GM23338 (cell line): ENCODE measurements at regions not wholly inside any gene's neighbourhood (a gene's known extent, or its start where the extent isn't known, plus 50 kb on each side); places are given as distances from the start of the nearest gene placed in this dataset.

Experiments
- ATAC-seq: fragments of 200-7000 bp; cut with Tn5 transposase; 3 replicates; pipeline ENCODE4 v1.9.1; 2020
- DNase-seq: peaks from one replicate; pipeline ENCODE4 v3.0.0-alpha.2; 2015; ENCODE audit warnings: low spot score
- H2AFZ ChIP-seq: fragments of 200-600 bp; sonication (generic); 2 replicates; pipeline ENCODE4 v1.8.0; 2016; ENCODE audit warnings: antibody characterized with exemption, mild to moderate bottlenecking, moderate library complexity
- H3F3A ChIP-seq: fragments of 200-600 bp; sonication (generic); replicated peaks from 2 replicates; pipeline ENCODE4 v1.8.0; 2017; ENCODE audit warnings: antibody characterized with exemption, mixed run types, low read depth
- H3K27ac ChIP-seq: fragments of 200-600 bp; sonication (generic); 2 replicates; pipeline ENCODE4 v1.6.1; 2016; ENCODE audit warnings: low read depth
- H3K27me3 ChIP-seq: fragments of 200-600 bp; sonication (generic); 2 replicates; pipeline ENCODE4 v1.8.0; 2016; ENCODE audit warnings: mild to moderate bottlenecking, mixed run types, moderate library complexity; ENCODE audit not compliant: insufficient read depth
- H3K36me3 ChIP-seq: fragments of 200-600 bp; sonication (generic); 2 replicates; pipeline ENCODE4 v1.8.0; 2016; ENCODE audit warnings: mild to moderate bottlenecking; ENCODE audit not compliant: insufficient read depth
- H3K4me1 ChIP-seq: fragments of 200-600 bp; sonication (generic); 2 replicates; pipeline ENCODE4 v1.8.0; 2016; ENCODE audit warnings: mild to moderate bottlenecking, moderate library complexity; ENCODE audit not compliant: insufficient read depth
- H3K4me2 ChIP-seq: fragments of 200-600 bp; sonication (generic); 2 replicates; pipeline ENCODE4 v1.7.1; 2017; ENCODE audit warnings: mixed run types
- H3K4me3 ChIP-seq: fragments of 200-600 bp; sonication (generic); 2 replicates; pipeline ENCODE4 v1.6.1; 2016; ENCODE audit warnings: mixed run types
- H3K79me2 ChIP-seq: fragments of 200-600 bp; sonication (generic); replicated peaks from 2 replicates; pipeline ENCODE4 v1.8.0; 2017; ENCODE audit warnings: mild to moderate bottlenecking; ENCODE audit not compliant: insufficient read depth
- H3K9me2 ChIP-seq: fragments of 200-600 bp; sonication (generic); 2 replicates; pipeline ENCODE4 v1.8.0; 2017; ENCODE audit not compliant: insufficient read depth
- H4K20me1 ChIP-seq: fragments of 200-600 bp; sonication (generic); replicated peaks from 2 replicates; pipeline ENCODE4 v1.8.0; 2017; ENCODE audit warnings: mild to moderate bottlenecking; ENCODE audit not compliant: insufficient read depth
- H3K27ac Mint-ChIP-seq: 2 replicates; pipeline ENCODE4 v1.8.0; 2020; ENCODE audit warnings: inconsistent platforms, mild to moderate bottlenecking, moderate library complexity, mixed read lengths
- H3K27me3 Mint-ChIP-seq: 3 replicates; pipeline ENCODE4 v1.8.0; 2022; ENCODE audit warnings: low read depth, mild to moderate bottlenecking, moderate library complexity, mixed read lengths, inconsistent platforms; ENCODE audit not compliant: insufficient read depth, poor library complexity
- H3K36me3 Mint-ChIP-seq: 3 replicates; pipeline ENCODE4 v1.8.0; 2021; ENCODE audit warnings: low read depth, mild to moderate bottlenecking, inconsistent platforms, moderate library complexity, mixed read lengths
- H3K4me1 Mint-ChIP-seq: 3 replicates; pipeline ENCODE4 v1.8.0; 2020; ENCODE audit warnings: mild to moderate bottlenecking, inconsistent platforms, mixed read lengths
- H3K4me3 Mint-ChIP-seq: 3 replicates; pipeline ENCODE4 v1.8.0; 2021; ENCODE audit warnings: moderate library complexity, mild to moderate bottlenecking, inconsistent platforms, mixed read lengths
- H3K9me3 Mint-ChIP-seq: 3 replicates; pipeline ENCODE4 v1.8.0; 2020; ENCODE audit warnings: moderate library complexity, mild to moderate bottlenecking, inconsistent platforms, mixed read lengths
- CTCF ChIP-seq, 2 experiments: fragments of 200-600 bp in 1 of 2; sonication (generic) in 1 of 2; conservative IDR thresholded peaks; 2 replicates each; pipeline versions ENCODE4 v1.5.1 to v1.6.1; 2016 to 2017; ENCODE audit warnings: antibody characterized with exemption in 2 of 2, low read depth in 2 of 2, mild to moderate bottlenecking in 2 of 2, moderate library complexity in 1 of 2
- ETS1 ChIP-seq: IDR thresholded peaks from 2 replicates; pipeline ENCODE4 v1.6.1; 2016; ENCODE audit warnings: antibody characterized with exemption
- NANOG ChIP-seq: IDR thresholded peaks from 2 replicates; pipeline ENCODE4 v1.6.1; 2016; ENCODE audit warnings: antibody characterized with exemption, borderline replicate concordance
- STAT1 ChIP-seq: IDR thresholded peaks from one replicate; pipeline ENCODE4 v1.6.1; 2016; ENCODE audit warnings: antibody characterized with exemption; ENCODE audit not compliant: unreplicated experiment
- ZNF331 ChIP-seq: fragments of 250-450 bp; sonication (Bioruptor Pico); IDR thresholded peaks from 2 replicates; pipeline ENCODE4 v1.5.0; 2020; ENCODE audit warnings: low read depth, mild to moderate bottlenecking, moderate library complexity
- ZNF462 ChIP-seq: fragments of 250-450 bp; sonication (Bioruptor Pico); IDR thresholded peaks from 2 replicates; pipeline ENCODE4 v1.5.0; 2020; ENCODE audit warnings: mild to moderate bottlenecking, moderate library complexity

GRCh38 chr14:25117342-25117741 lies 67.4 kb upstream of the STXBP6 start (continued):
- no peak for TF ChIP-seq ETS1
- TF ChIP-seq ZNF331 (CRISPR knock-in tag), result no peak
- TF ChIP-seq STAT1, result no peak
- TF ChIP-seq ZNF462 (CRISPR knock-in tag), result no peak

- Mint-ChIP-seq H3K27me3 (peaks cover 3% of the 10 kb centered on the region), H3K4me1 (no peaks in the 10 kb centered on the region; the same call in 2 of the 3 replicates), H3K4me3 (no peak overlapping the region), H3K36me3 (no peaks in the 10 kb centered on the region), H3K9me3 (peaks cover 3% of the 10 kb centered on the region; the same call in 2 of the 3 replicates), H3K27ac (no peak overlapping the region)
- ATAC-seq (no peak), DNase-seq (no peak)
- Histone ChIP-seq H4K20me1 (no peaks in the 10 kb centered on the region), H3K79me2 (no peaks in the 10 kb centered on the region), H3K27ac (no peak overlapping the region), H3K36me3 (no peaks in the 10 kb centered on the region), H3F3A (no peaks in the 10 kb centered on the region), H3K27me3 (no peaks in the 10 kb centered on the region), H3K9me2 (0 out of 2 replicates have a peak, but pooled peaks cover under 1% of the 10 kb centered on the region), H3K4me3 (no peak overlapping the region), H3K4me2 (no peak overlapping the region), H2AFZ (no peak overlapping the region), H3K4me1 (no peaks in the 10 kb centered on the region; the same call in 1 of the 2 replicates)
- TF ChIP-seq NANOG, result no peak
- TF ChIP-seq ZNF331 (CRISPR knock-in tag), result no peak
- no peak for TF ChIP-seq CTCF (conservative IDR thresholded peaks at IDR 0.05; ENCODE audit: low read depth in 2 of 2)
These were observed 66.7 kb upstream of the STXBP6 start for GRCh38 chr14:25116607-25117006.
